GM21528 (cell line): ENCODE measurements at regions not wholly inside any gene's neighbourhood (a gene's known extent, or its start where the extent isn't known, plus 50 kb on each side); places are given as distances from the start of the nearest gene placed in this dataset.
"Not testable (repeated sequence)": the region's sequence is repeated elsewhere in the genome, so short reads cannot be mapped to it uniquely, and the experiment has no call there.

Experiments
- ATAC-seq: cut with Tn5 transposase; IDR thresholded peaks from one replicate; pipeline ENCODE4 v1.9.1; 2021; ENCODE audit warnings: mild to moderate bottlenecking, moderate library complexity; ENCODE audit not compliant: unreplicated experiment, low FRiP score

DNA sequence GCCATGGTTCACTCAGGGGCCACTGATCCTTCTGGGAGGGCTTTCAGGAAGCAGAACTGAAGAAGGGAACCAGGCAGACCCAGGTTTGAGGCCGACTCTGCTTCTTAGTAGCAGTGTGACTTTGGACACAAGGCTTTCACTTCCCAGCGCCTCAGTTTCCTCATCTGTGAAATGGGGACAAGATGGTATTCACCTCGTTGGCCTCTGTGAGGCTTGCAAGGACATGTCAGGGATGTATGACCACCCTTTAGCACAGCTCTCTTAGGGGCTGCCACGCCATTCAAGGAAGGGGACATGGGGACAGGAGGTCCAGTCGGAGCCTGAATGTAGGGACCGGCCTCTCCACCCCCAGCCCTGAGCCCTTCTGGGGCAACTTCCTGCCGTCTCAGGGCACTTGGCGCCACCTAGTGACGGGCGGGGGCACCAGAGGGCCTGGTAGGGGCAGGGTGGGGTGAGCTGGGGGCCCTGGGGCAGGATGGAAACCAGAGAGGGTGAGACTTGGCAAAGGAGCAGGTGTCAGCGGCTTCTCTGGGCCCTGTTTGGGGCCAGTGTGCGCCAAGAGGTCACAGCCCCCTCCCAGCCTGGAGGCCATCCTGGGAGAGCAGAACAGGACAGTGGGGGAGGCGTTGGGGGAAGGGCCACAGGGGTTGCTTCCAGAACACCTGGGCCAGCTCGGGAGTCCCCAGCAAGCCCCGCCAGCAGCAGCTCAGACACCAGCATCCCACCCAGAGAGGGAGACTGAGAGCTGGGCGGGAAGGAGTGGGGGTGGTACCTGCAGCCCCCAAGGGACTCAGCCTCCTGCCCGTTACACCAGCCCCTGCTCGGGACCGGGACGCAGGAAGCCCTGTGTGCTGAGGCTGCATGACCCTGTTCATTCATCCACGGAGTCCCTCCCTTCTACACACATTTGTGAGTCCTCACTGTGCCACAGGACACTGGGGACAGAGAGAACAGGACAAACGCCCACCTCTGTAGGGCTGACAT is 102.5 kb upstream of the TARDBP start:
- ATAC-seq, result no peak

DNA sequence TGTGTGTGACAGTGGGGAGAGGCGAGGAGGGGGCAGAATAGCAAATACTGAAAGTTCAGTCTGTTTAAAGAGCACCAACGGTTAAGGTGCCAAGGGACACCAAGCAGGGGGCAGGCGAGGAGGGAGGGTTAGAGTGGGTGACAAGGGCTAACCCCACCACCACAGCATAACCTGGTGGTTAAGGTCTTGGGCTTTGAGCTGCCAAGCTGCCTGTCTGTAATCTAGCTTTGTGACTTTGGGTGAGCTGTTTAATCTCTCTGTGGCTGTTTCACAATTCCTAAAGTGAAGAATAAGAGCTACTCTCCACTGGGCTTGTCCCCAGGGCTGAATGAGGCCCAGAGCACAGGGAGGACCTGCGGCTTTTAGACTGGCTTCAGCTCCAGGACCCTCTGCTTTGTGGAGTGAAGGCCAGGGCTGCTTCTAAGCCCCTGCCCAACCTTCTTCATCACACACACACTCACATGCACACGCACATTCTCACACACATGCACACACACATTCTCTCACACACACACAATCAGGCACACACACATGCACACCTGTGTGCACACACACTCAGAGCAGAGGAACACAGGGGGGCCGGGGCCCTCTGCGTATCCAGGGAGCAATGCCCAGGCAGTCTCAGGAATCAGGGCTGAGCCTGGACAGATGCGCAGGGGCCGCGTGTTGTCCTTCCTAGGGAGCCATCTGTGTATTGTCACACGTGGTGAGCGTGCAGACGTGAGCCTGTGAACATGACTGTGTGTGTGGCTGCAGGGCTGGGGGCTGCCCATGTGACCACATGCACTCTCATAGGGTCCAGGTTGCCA is 101.6 kb upstream of the TARDBP start:
- ATAC-seq, result no peak

GRCh38 chr1:10911490-10912166 is 100.8 kb upstream of the TARDBP start:
- no peak for ATAC-seq

DNA sequence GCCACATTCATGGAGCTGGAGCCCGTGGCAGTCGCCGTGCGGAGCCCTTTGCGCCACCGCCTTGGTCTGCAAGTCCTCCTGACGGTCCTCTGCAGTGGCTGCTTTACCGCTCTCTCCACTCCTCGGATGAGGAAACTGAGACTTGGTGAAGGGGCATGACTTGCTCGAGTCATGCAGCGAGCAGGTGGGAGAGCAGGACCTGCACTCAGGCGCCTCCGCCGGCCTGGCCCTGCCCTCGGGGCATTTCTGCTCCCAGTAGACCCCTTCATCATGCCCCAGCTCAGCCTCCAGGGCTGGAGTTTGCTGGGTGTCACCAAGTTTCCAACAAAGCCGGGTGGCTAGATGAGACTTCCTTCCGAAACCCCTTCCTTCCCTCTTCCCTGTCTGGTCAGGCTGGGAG is 100.0 kb upstream of the TARDBP start:
- no peak for ATAC-seq

DNA sequence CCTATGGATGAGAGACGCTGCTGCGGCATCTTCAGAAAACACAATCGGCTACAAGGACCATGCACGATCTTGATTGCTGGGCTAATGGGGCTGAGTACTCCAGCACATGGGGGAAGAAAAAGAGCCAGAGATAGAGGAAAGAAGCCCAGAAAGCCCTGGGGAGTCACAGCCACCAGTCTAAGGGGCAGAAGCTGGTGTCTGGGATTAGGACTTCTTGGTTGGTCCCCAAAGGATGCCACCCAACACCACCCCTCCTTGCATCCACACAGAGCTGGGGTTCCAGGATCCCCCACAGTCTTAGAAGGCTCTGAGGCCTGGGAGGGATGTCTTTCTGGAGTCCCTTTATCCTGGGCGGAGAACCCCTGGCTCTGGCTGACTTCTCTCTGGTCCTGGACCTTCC is 98.4 kb upstream of the TARDBP start:
- no peak for ATAC-seq

GRCh38 chr1:10915594-10915993 is 96.9 kb upstream of the TARDBP start:
- no peak for ATAC-seq

DNA sequence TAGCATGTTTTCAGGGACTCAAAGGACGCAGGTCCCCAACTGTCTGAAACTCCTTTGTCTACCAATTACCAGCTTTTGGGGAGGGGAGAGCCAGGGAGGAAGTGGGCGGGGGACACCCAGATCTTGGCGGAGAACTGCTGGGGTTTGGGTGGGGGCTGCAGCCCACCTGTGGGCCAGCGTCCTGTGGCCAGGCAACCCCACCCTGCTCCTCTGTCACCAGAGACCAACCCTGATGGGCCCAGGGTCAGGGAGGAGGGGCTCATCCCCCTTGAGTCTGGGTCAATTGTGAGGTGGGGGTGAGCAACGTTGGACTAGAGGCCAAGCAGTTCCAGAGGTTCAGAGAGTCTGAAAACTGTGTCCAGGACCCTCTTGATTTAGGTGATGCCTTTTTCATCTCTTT is 96.1 kb upstream of the TARDBP start:
- no peak for ATAC-seq

DNA sequence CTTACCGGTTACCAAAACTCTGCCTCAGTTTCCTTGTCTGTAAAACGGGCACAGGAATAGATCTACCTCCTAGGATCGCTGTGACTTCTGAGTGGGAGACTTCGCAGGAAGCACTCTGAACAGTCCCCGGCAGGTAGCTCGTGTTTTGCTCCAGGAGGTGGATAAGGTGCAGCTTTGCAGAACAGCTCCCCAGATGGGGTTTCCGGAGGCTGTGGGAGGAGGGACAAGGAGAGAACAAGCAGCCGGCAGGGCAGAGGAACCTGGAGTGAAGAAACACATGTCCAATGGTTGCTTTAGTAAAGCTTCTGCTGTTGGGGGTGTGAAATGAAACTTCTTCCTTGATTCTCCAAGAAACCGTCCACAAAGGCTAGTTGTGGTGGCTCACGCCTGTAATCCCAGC is 95.5 kb upstream of the TARDBP start:
- no peak for ATAC-seq

- no peak for ATAC-seq
These were observed 94.7 kb upstream of the TARDBP start for GRCh38 chr1:10917513-10918454.

DNA sequence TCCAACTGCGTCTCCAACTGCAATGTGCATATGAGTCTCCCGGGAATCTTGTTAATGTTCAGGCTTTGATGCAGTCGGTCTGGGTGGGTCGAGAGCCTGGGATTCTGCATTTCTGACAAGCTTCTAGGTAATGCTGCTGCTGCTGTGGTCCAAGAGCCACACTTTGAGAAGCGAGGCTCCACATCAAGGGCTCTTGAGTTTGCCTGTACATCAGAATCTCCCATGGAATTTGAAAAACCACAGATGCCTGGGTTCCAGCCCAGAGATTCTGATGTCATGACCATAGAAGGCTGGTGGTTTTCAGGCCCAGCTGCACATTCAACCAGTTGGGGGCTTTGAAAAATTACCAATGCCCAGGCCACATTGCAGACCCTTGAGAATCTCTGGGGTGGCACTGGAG is 93.9 kb upstream of the TARDBP start:
- no peak for ATAC-seq

DNA sequence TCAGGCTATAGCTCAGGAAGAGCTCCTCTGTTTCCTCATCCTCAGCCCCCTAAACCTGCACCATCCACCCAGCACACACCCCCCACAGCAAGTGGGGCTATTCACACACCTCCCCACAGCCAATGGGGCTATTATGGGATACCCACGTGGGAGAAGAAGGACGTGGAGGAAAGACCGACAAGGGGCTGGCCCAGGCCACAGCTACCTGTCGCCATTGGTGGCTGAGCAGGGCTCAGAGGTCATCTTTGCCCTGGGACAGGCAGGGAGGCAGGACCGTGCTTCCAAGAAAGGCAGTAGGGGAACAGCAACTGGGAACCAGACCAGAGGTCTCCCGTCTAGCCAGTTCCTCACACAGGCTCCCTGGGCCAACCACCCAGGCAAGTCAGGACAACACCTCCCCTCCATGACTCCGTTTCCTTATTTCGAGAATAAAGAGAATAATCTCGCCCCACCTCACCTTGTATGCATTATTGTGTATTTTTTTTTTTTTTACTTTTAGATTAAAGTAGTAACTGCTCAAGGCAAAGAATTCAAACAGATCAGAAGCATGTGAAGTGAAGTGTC is 92.3 kb upstream of the TARDBP start:
- no peak for ATAC-seq

DNA sequence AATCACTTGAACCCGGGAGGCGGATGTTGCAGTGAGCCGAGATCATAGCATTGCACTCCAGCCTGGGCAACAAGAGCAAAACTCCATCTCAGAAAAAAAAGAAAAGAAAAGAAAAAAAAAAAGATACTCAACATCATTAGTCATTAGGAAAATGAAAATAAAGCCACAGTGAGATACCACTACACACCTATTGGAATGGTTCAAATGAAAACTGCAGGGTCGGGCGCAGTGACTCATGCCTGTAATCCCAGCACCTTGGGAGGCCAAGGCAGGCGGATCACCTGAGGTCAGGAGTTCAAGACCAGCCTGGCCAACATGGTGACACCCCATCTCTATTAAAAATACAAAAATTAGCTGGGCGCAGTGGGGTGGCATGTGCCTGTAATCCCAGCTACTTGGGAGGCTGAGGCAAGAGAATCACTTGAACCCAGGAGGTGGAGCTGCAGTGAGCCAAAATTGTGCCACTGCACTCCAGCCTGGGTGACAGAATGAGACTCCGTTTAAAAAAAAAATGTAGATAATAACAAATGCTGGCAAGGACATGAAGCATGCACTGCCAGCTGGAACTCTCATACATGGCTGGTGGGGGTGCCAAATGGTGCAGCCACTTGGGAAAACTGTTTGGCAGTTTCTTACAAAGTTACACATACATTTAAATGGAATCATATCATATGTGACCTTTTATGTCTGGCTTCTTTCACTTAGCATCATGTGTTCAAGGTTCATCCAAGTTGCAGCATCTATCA is 90.0 kb upstream of the TARDBP start:
- ATAC-seq, result not testable (repeated sequence)

GRCh38 chr1:10924030-10924429 is 88.4 kb upstream of the TARDBP start:
- ATAC-seq, result no peak

DNA sequence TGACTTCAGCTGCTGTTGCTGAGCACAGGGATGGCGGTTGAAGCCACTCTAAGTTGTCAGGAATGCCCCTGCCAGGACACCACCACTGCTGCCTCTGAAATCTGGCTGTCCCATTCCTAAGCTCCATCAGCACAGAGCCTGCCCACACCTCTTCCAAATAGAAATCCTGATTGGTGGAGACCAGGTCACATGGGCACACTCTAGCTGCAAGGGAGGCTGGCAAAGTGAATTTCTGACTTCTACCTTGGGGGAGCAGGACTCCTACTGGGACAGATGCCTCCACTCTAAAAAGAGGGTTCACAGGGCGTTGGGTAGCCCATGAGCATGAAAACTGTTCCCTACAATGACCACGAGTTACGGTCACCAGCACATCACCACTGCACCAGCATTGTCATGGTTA is 83.8 kb upstream of the TARDBP start:
- no peak for ATAC-seq

- ATAC-seq, result no peak
These were observed 80.4 kb upstream of the TARDBP start for GRCh38 chr1:10932088-10932487.

- no peak for ATAC-seq
These were observed 78.2 kb upstream of the TARDBP start for GRCh38 chr1:10934150-10934818.

DNA sequence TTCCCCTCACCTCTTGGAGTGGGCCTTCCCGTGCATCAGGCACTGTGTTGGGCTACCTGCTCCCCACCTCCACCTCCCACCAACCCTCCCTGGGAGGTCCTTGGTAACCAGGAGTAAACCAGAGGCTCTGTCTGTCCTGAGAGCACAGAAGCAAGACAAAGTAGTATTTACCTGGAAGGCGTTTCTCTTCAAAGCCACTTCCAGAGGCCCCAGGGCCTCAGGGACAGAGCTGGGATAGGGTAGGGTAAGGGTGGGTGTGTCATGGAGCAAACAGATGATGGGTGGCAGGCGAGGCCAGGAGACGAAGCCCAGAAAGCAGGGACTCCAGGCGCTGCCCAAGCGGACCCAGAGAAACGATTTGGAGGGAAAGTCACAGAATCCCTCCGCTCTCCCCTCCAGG is 77.2 kb upstream of the TARDBP start:
- ATAC-seq, result no peak

- no peak for ATAC-seq
These were observed 76.7 kb upstream of the TARDBP start for GRCh38 chr1:10935724-10936123.
